ENCODE measurements at regions not wholly inside any gene's neighbourhood (a gene's known extent, or its start where the extent isn't known, plus 50 kb on each side); places are given as distances from the start of the nearest gene placed in this dataset.
"Not testable (repeated sequence)": the region's sequence is repeated elsewhere in the genome, so short reads cannot be mapped to it uniquely, and the experiment has no call there.

DNA sequence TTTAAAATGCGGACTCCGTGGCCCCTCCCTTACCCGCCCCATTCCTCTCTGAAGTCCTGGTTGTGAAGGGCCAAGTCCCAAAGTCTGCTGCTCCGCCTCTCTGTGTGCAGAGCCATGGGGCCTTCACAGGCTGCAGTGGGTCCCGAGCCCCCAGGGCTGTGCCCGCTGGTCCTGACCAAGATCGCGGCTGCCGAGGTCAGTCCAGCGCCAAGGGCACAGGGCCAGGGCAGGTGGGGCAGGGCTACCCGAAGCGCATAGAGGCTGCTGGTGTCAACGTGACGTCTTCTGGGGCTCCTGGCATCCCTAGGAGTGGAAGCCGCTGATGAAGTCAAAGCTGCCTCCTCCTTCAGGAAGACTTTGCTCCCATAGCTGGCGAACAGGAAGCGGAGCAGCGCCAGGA is 858.8 kb downstream of the TUBA3C start:
- not testable (repeated sequence) for H3K9ac ChIP-seq (ENCODE audit: insufficient read depth in 1 of 2, low read length in 2 of 2); H3K27ac ChIP-seq (ENCODE audit: low read depth in 1 of 2, low read length in 1 of 2); H3K36me3 ChIP-seq (ENCODE audit: control insufficient read depth in 4 of 4, insufficient read depth in 4 of 4, low read length in 4 of 4); ATAC-seq (ENCODE audit: insufficient read depth, low FRiP score); H3K27me3 ChIP-seq (ENCODE audit: control insufficient read depth in 3 of 3, insufficient read depth in 3 of 3, low read length in 2 of 3); H3K4me1 ChIP-seq (ENCODE audit: control insufficient read depth in 5 of 5, insufficient read depth in 5 of 5, low read length in 5 of 5); H3K4me3 ChIP-seq; DNase-seq; H3K9me3 ChIP-seq (ENCODE audit: control insufficient read depth in 4 of 4, insufficient read depth in 3 of 4, low read length in 3 of 4)
- WGBS, 2 donors: 72 to 78% methylated on average over 12 to 16 of the region's 18 CpGs

GRCh38 chr13:18319653-18320052 is 862.0 kb downstream of the TUBA3C start:
- not testable (repeated sequence) for H3K4me3 ChIP-seq; ATAC-seq (ENCODE audit: insufficient read depth, low FRiP score); H3K9me3 ChIP-seq (ENCODE audit: control insufficient read depth in 4 of 4, insufficient read depth in 3 of 4, low read length in 3 of 4); H3K36me3 ChIP-seq (ENCODE audit: control insufficient read depth in 4 of 4, insufficient read depth in 4 of 4, low read length in 4 of 4); H3K9ac ChIP-seq (ENCODE audit: insufficient read depth in 1 of 2, low read length in 2 of 2); H3K4me1 ChIP-seq (ENCODE audit: control insufficient read depth in 5 of 5, insufficient read depth in 5 of 5, low read length in 5 of 5); H3K27me3 ChIP-seq (ENCODE audit: control insufficient read depth in 3 of 3, insufficient read depth in 3 of 3, low read length in 2 of 3); DNase-seq; H3K27ac ChIP-seq (ENCODE audit: low read depth in 1 of 2, low read length in 1 of 2)

- WGBS, 2 donors: 65 to 74% methylated on average over 6 of the region's 6 CpGs
- not testable (repeated sequence) for H3K36me3 ChIP-seq (ENCODE audit: control insufficient read depth in 4 of 4, insufficient read depth in 4 of 4, low read length in 4 of 4); H3K9ac ChIP-seq (ENCODE audit: insufficient read depth in 1 of 2, low read length in 2 of 2); DNase-seq; H3K4me1 ChIP-seq (ENCODE audit: control insufficient read depth in 5 of 5, insufficient read depth in 5 of 5, low read length in 5 of 5); H3K4me3 ChIP-seq; H3K27ac ChIP-seq (ENCODE audit: low read depth in 1 of 2, low read length in 1 of 2); ATAC-seq (ENCODE audit: insufficient read depth, low FRiP score); H3K27me3 ChIP-seq (ENCODE audit: control insufficient read depth in 3 of 3, insufficient read depth in 3 of 3, low read length in 2 of 3)
- H3K9me3 ChIP-seq (ENCODE audit: control insufficient read depth in 4 of 4, insufficient read depth in 3 of 4, low read length in 3 of 4): peaks cover 0 to 11% (median 0%) of the 10 kb centered on the region in 4 donors
Measured at GRCh38 chr13:18303240-18303813, 878.3 kb downstream of the TUBA3C start.

- H3K4me1 ChIP-seq (ENCODE audit: control insufficient read depth in 5 of 5, insufficient read depth in 5 of 5, low read length in 5 of 5); H3K9ac ChIP-seq (ENCODE audit: insufficient read depth in 1 of 2, low read length in 2 of 2); H3K27me3 ChIP-seq (ENCODE audit: control insufficient read depth in 3 of 3, insufficient read depth in 3 of 3, low read length in 2 of 3); H3K27ac ChIP-seq (ENCODE audit: low read depth in 1 of 2, low read length in 1 of 2); ATAC-seq (ENCODE audit: insufficient read depth, low FRiP score); H3K4me3 ChIP-seq; DNase-seq; H3K36me3 ChIP-seq (ENCODE audit: control insufficient read depth in 4 of 4, insufficient read depth in 4 of 4, low read length in 4 of 4): not testable (repeated sequence)
- peaks cover 0 to 14% (median 0%) of the 10 kb centered on the region in 4 donors for H3K9me3 ChIP-seq (ENCODE audit: control insufficient read depth in 4 of 4, insufficient read depth in 3 of 4, low read length in 3 of 4)
- 62 to 78% methylated on average over 1 of the region's 1 CpG for WGBS, 2 donors
Measured at GRCh38 chr13:18300968-18301367, 880.7 kb downstream of the TUBA3C start.

GRCh38 chr13:18297359-18297758 is 884.3 kb downstream of the TUBA3C start:
- H3K4me1 ChIP-seq (ENCODE audit: control insufficient read depth in 5 of 5, insufficient read depth in 5 of 5, low read length in 5 of 5); H3K9ac ChIP-seq (ENCODE audit: insufficient read depth in 1 of 2, low read length in 2 of 2); H3K9me3 ChIP-seq (ENCODE audit: control insufficient read depth in 4 of 4, insufficient read depth in 3 of 4, low read length in 3 of 4); DNase-seq; ATAC-seq (ENCODE audit: insufficient read depth, low FRiP score); H3K4me3 ChIP-seq; H3K36me3 ChIP-seq (ENCODE audit: control insufficient read depth in 4 of 4, insufficient read depth in 4 of 4, low read length in 4 of 4); H3K27ac ChIP-seq (ENCODE audit: low read depth in 1 of 2, low read length in 1 of 2); H3K27me3 ChIP-seq (ENCODE audit: control insufficient read depth in 3 of 3, insufficient read depth in 3 of 3, low read length in 2 of 3): not testable (repeated sequence)
- WGBS, 2 donors: 66 to 69% methylated on average over 42 to 48 of the region's 48 CpGs

DNA sequence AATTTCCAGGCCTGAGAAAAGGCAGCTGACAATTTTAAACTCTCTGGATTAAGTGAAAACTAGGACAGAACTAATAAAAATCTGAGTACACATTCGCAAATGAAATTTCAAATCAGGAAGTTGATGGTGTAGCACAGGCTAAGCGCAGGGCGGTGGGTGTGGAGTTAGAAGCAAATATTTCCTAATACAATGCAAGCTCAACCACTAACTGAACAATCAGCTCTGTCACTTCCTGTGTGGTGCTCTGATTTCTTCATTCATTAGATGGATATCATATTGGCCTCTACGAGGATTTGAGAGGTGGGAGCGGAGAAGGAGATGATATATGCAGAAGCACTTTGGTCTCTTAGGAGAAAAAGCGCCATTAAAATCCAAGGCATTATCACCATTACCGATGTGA is 885.0 kb downstream of the TUBA3C start:
- DNase-seq; ATAC-seq (ENCODE audit: insufficient read depth, low FRiP score): not testable (repeated sequence)
- WGBS, 2 donors: 75 to 86% methylated on average over 1 to 5 of the region's 7 CpGs

GRCh38 chr13:18294311-18294710 is 887.3 kb downstream of the TUBA3C start:
- WGBS, 2 donors: 64 to 81% methylated on average over 10 to 16 of the region's 17 CpGs
- H3K27ac ChIP-seq (ENCODE audit: low read depth in 1 of 2, low read length in 1 of 2); H3K9me3 ChIP-seq (ENCODE audit: control insufficient read depth in 4 of 4, insufficient read depth in 3 of 4, low read length in 3 of 4); H3K9ac ChIP-seq (ENCODE audit: insufficient read depth in 1 of 2, low read length in 2 of 2); DNase-seq; H3K27me3 ChIP-seq (ENCODE audit: control insufficient read depth in 3 of 3, insufficient read depth in 3 of 3, low read length in 2 of 3); H3K36me3 ChIP-seq (ENCODE audit: control insufficient read depth in 4 of 4, insufficient read depth in 4 of 4, low read length in 4 of 4); H3K4me3 ChIP-seq; H3K4me1 ChIP-seq (ENCODE audit: control insufficient read depth in 5 of 5, insufficient read depth in 5 of 5, low read length in 5 of 5); ATAC-seq (ENCODE audit: insufficient read depth, low FRiP score): not testable (repeated sequence)

More for the DNA sequence above, 885.0 kb downstream of the TUBA3C start:
- H3K9ac ChIP-seq (ENCODE audit: insufficient read depth in 1 of 2, low read length in 2 of 2); H3K4me1 ChIP-seq (ENCODE audit: control insufficient read depth in 5 of 5, insufficient read depth in 5 of 5, low read length in 5 of 5); H3K27ac ChIP-seq (ENCODE audit: low read depth in 1 of 2, low read length in 1 of 2); H3K27me3 ChIP-seq (ENCODE audit: control insufficient read depth in 3 of 3, insufficient read depth in 3 of 3, low read length in 2 of 3); H3K9me3 ChIP-seq (ENCODE audit: control insufficient read depth in 4 of 4, insufficient read depth in 3 of 4, low read length in 3 of 4); H3K36me3 ChIP-seq (ENCODE audit: control insufficient read depth in 4 of 4, insufficient read depth in 4 of 4, low read length in 4 of 4); H3K4me3 ChIP-seq: not testable (repeated sequence)

GRCh38 chr13:18286848-18287247 is 894.8 kb downstream of the TUBA3C start:
- not testable (repeated sequence) for DNase-seq; H3K4me3 ChIP-seq; H3K36me3 ChIP-seq (ENCODE audit: control insufficient read depth in 4 of 4, insufficient read depth in 4 of 4, low read length in 4 of 4); H3K27me3 ChIP-seq (ENCODE audit: control insufficient read depth in 3 of 3, insufficient read depth in 3 of 3, low read length in 2 of 3); H3K27ac ChIP-seq (ENCODE audit: low read depth in 1 of 2, low read length in 1 of 2); ATAC-seq (ENCODE audit: insufficient read depth, low FRiP score); H3K4me1 ChIP-seq (ENCODE audit: control insufficient read depth in 5 of 5, insufficient read depth in 5 of 5, low read length in 5 of 5); H3K9me3 ChIP-seq (ENCODE audit: control insufficient read depth in 4 of 4, insufficient read depth in 3 of 4, low read length in 3 of 4); H3K9ac ChIP-seq (ENCODE audit: insufficient read depth in 1 of 2, low read length in 2 of 2)
- 24 to 25% methylated on average over 1 to 2 of the region's 2 CpGs for WGBS, 2 donors
